ENCODE measurements at regions not wholly inside any gene's neighbourhood (a gene's known extent, or its start where the extent isn't known, plus 50 kb on each side); places are given as distances from the start of the nearest gene placed in this dataset.

DNA sequence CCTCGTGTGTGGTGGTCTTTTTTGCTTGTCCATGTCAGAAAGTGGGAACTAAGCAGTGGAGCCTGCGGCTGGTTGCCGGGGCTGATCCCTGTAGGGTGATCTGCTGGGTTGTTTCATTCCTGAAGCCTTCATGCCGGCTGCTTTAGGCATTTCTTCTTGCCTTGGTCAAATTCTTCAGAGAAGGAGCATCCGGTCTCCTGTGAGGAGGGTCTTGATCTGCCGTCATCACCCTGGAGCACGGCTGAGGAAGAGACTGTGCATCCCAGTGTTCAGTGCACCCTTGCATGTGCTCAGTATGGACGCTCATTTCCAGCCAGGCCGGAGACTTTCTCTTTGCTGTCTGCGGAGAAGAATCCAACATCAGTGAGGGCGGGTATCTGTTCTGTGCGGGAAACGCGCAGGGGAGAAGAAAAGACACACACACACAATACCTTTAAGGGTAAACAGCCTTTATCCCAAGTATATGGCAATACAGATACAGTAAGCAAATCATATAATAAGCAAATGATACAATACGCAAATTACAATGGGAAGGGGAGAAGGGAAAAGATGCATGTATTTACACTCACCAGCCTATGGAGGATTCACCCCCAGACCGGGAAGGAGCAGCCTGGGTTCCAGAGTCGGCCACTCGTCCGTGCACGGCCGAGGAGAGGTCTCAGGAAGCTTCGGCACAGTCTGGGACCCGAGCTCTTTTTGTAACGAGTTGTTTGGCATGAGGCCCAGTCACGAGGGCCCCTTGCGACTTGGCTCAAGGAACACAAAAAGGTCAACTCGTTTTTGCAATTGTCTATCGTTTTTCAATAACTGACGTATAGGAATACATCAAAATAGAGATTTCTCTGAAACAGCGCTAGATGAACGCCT is 1366.8 kb upstream of the TMEM132C start:
- Mint-ChIP-seq H3K27ac (no peak overlapping the region), H3K4me1 (no peaks in the 10 kb centered on the region)

DNA sequence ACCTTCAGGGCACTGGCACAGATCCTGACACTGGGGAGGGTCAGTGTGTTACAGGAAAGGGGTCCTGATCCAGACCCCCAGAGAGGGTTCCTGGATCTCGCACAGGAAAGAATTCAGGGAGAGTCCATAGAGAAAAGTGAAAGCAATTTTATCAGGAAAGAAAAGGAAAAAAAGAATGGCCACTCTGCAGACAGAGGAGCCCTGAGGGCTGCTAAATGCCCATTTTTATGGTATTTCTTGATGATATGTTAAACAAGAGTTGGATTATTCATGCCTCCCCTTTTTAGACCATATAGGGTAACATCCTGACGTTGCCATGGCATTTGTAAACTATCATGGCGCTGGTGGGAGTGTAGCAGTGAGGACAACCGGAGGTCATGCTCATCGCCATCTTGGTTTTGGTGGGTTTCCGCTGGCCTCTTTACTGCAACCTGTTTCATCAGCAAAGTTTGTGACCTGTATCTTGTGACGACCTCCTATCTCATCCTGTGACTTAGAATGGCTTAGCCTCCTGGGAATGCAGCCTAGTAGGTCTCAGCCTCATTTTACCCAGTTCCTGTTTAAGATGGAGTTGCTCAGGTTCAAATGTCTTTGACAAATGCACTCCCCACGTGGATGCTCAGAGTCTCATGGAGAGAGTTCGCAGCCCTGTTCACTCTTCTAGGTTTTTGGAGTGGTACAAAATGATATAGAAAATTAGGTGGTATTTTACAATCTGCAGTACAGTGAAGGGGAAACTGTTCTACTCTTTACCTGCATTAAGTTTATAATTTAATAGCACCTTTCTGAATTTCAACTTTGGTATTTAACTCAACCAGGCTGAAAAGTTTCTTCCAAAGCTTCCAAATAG is 1363.7 kb upstream of the TMEM132C start:
- ATAC-seq: no peak
- no peaks in the 10 kb centered on the region for H3K4me1 Mint-ChIP-seq
- no peak for DNase-seq
- H3K27ac Mint-ChIP-seq: no peak overlapping the region
- H3K4me3 Mint-ChIP-seq: no peak overlapping the region
- peaks cover 6 to 8% of the 10 kb centered on the region in 2 donors for H3K9me3 Mint-ChIP-seq
- no peaks in the 10 kb centered on the region for H3K27me3 Mint-ChIP-seq

More for the DNA sequence above, 1366.8 kb upstream of the TMEM132C start:
- no peak overlapping the region for H3K4me3 Mint-ChIP-seq
- no peak for ATAC-seq
- no peak for DNase-seq
- H3K9me3 Mint-ChIP-seq: peaks cover 0 to 13% of the 10 kb centered on the region in 2 donors
- H3K27me3 Mint-ChIP-seq: no peaks in the 10 kb centered on the region

DNA sequence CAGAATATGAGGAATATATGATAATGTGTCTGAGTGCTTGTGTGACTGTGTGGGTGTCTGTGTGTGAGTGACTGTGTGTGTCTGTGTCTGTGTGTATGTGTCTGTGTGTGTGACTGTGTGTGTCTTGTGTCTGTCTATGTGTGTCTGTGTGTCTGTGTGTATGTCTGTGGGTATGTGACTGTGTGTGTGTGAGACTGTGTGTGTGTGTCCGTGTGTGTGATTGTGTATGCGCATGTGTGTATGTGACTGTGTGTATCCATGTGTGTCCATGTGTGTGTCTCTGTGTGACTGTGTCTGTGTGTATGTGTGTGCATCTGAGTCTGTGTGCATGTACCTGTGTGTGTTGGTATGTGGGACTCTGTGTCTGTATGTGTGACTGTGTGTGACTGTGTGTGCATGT is 1361.2 kb upstream of the TMEM132C start:
- no peak for DNase-seq
- H3K9me3 Mint-ChIP-seq: peaks cover 6 to 8% of the 10 kb centered on the region in 2 donors
- H3K27ac Mint-ChIP-seq: no peak overlapping the region
- H3K4me1 Mint-ChIP-seq: no peaks in the 10 kb centered on the region
- no peak overlapping the region for H3K4me3 Mint-ChIP-seq
- no peak for ATAC-seq
- peaks cover 9% of the 10 kb centered on the region for H3K27me3 Mint-ChIP-seq

DNA sequence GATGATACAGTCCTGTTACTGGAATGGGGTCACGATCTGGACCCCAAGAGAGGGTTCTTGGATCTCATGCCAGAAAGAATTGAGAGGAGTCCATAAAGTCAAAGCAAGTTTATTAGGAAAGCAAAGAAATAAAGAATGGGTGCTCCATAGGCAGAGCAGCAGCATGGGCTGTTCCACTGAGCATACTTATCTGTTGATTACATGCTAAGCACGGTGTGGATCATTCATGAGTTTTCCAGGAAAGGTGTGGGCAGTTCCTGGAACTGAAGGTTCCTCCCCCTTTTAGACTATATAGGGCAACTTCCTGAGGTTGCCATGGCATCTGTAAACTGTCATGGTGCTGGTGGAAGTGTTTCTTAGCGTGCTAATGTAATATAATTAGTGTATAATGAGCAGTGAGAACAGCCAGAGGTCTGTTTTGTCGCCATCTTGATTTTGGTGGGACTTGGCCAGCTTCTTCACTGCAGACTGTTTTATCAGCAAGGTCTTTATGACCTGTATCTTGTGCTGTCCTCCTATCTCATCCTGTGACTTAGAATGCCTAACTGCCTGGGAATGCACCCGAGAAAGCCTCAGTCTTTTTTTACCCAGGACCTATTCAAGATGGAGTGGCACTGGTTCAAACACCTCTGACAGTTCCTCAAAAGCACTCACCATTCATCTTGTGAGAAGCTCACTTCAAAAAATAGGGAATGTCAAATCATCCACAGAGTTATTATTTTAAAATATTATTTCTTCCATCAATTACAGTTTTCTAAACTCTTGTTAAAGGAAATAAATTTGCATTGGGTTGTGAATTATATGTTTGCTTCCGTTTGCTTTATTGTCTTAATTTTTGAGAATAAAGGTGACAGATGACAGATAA is 1358.8 kb upstream of the TMEM132C start:
- H3K9me3 Mint-ChIP-seq: peaks cover 6 to 8% of the 10 kb centered on the region in 2 donors
- peaks cover 9% of the 10 kb centered on the region for H3K27me3 Mint-ChIP-seq
- no peaks in the 10 kb centered on the region for H3K4me1 Mint-ChIP-seq
- H3K27ac Mint-ChIP-seq: no peak overlapping the region
- H3K4me3 Mint-ChIP-seq: no peak overlapping the region
- DNase-seq: peak in 1 of 2 donors; percentile 4
- ATAC-seq: no peak

DNA sequence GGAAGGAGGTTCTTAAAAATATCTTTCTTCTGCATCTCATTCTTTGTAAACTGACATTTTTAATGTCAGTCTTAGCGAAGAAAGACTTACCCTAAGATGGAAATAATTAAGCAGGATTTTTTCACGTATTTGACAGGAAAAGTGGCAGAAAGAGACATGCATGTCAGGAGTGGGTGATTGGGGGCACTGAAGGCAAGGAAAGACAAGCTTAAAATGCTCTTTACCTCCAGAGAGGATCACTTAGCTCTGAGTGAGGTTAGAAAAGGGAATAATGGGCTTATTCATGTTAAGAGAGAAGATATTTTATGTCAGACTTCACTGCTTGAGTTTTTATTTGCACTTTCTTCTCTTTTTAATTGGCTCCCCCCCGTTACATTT is 1358.2 kb upstream of the TMEM132C start:
- DNase-seq (no peak), ATAC-seq (no peak)
- Mint-ChIP-seq H3K27me3 (peaks cover 9% of the 10 kb centered on the region), H3K27ac (no peak overlapping the region), H3K4me1 (no peaks in the 10 kb centered on the region), H3K9me3 (peaks cover 6 to 8% of the 10 kb centered on the region in 2 donors), H3K4me3 (no peak overlapping the region)

DNA sequence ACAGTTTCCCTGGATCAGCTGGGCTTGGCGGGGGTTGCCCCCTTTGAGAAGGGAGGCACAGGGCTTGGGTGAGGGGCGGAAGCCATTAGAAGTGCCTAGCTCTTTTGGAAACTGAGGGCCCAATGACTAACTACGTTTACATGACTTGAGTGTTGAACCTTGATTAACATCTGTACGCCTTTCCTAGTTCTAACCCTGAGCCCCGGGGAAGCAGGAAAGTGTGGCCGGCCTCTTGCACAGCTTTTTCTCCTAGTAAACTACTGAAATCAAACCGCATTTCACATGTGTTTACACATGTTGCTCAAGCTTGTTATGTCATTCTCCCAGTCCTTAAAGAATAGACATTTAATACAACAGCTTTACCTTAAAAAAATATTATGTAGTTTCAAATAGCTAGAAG is 1356.4 kb upstream of the TMEM132C start:
- no peaks in the 10 kb centered on the region for H3K4me1 Mint-ChIP-seq
- H3K27me3 Mint-ChIP-seq: peaks cover 9% of the 10 kb centered on the region
- no peak overlapping the region for H3K4me3 Mint-ChIP-seq

DNA sequence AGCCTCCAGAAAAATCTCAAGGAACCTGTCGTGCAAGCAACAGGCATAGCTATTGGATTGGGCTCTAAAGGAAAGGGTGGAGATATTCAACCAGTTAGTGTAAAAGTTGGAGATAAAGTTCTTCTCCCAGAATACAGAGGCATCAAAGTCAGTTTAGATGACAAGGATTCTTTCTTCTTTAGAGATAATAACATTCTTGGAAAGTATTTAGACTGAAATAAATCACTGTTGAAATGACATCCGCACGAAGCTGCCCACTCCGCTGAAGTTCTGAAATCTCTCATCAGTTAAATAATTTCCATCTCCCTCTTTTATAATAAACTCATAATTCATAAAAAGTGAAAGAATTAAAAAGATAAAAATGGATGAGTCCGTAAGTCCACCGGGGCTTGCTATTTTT is 1354.9 kb upstream of the TMEM132C start:
- no peak for DNase-seq
- no peaks in the 10 kb centered on the region for H3K4me1 Mint-ChIP-seq
- peaks cover 9% of the 10 kb centered on the region for H3K27me3 Mint-ChIP-seq
- H3K27ac Mint-ChIP-seq: no peak overlapping the region
- no peak for ATAC-seq
- H3K9me3 Mint-ChIP-seq: peaks cover 0 to 3% of the 10 kb centered on the region in 2 donors
- H3K4me3 Mint-ChIP-seq: no peak overlapping the region

More for the DNA sequence above, 1356.4 kb upstream of the TMEM132C start:
- DNase-seq (no peak), ATAC-seq (no peak)
- Mint-ChIP-seq H3K9me3 (peaks cover 5 to 7% of the 10 kb centered on the region in 2 donors), H3K27ac (no peak overlapping the region)

DNA sequence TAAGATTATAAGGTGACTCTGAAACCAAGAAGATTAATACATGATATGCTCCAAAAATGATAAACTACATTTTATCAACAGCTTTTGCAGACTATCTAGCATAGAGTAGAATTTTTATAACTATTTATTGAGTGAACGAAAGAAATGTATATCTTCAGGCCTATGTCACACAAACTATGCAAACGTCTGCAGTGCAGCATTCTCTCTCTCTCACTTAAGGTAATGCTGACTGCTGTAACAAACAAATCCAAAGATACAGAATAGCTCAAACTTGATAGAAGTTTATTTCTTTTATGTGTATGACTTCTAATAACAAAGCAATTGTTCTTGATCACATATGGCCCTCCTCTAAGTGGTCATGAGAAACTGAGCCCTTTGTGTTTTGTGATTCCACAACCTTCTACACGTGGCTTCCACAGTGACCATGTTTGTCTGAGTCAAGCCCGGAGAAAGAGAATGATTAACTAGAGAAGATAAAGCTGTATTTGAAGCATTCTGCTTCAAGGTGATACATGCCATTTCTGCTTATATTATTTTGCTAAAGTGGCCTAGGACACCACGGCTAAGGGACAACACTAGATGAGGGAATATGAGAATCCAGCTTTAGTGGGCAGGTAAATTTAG is 1352.7 kb upstream of the TMEM132C start:
- H3K27me3 Mint-ChIP-seq: peaks cover 1% of the 10 kb centered on the region
- peaks cover 3 to 11% of the 10 kb centered on the region in 2 donors for H3K9me3 Mint-ChIP-seq
- no peak overlapping the region for H3K4me3 Mint-ChIP-seq
- no peaks in the 10 kb centered on the region for H3K4me1 Mint-ChIP-seq
- no peak for ATAC-seq
- H3K27ac Mint-ChIP-seq: no peak overlapping the region
- no peak for DNase-seq

DNA sequence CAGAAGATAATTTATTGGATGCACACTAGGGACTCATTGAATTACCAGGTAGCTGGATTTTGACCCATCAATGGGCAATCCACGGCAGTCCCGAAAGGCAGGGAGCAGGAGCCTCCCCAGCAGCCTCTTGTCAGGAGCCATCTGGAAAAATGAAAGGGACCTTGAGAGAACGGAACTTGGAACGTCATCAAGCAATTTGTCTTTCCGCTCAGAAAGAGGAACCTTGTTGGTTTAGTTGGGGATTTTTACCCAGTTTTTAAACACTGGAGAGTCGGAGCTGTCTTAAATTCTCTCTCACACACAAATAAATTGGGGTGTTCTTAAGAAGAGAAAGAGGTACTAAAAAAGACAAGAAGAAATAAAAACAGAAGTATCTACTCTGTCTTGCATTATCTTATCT is 1351.7 kb upstream of the TMEM132C start:
- H3K4me1 Mint-ChIP-seq: no peaks in the 10 kb centered on the region
- no peaks in the 10 kb centered on the region for H3K27me3 Mint-ChIP-seq

DNA sequence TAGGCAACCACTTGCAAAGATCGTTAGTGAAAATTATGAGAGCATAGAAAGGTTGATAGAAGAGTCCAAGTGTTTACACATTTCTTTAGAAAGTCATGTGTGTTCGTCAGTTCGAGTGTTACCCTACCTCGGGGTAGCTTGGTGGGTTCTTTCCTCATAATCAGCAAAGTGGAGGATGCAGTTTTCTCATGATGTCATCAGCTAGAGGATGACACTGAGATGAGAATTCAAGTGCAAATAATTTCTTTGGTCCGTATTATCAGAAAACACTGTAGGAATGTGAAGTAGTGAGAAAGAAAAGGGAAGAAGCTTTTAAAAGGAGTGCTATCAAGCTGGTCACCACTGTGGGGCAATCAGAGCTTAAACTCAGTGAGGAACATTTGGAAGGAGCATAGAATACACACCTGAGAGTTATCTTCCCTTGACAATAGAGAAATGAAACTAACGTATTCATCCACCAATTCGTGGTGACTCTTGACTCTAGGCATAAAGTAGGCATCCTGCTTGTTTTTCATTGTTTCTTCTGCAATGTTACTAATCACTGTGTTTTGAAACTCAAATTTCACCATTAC is 1340.9 kb upstream of the TMEM132C start:
- ATAC-seq: no peak
- no peaks in the 10 kb centered on the region for H3K4me1 Mint-ChIP-seq
- no peaks in the 10 kb centered on the region for H3K9me3 Mint-ChIP-seq
- H3K27me3 Mint-ChIP-seq: no peaks in the 10 kb centered on the region
- no peak overlapping the region for H3K27ac Mint-ChIP-seq
- H3K4me3 Mint-ChIP-seq: no peak overlapping the region
- DNase-seq: no peak

More for the DNA sequence above, 1351.7 kb upstream of the TMEM132C start:
- no peak overlapping the region for H3K4me3 Mint-ChIP-seq
- ATAC-seq (no peak), DNase-seq (no peak)
- peaks cover 3 to 11% of the 10 kb centered on the region in 2 donors for H3K9me3 Mint-ChIP-seq
- no peak overlapping the region for H3K27ac Mint-ChIP-seq

DNA sequence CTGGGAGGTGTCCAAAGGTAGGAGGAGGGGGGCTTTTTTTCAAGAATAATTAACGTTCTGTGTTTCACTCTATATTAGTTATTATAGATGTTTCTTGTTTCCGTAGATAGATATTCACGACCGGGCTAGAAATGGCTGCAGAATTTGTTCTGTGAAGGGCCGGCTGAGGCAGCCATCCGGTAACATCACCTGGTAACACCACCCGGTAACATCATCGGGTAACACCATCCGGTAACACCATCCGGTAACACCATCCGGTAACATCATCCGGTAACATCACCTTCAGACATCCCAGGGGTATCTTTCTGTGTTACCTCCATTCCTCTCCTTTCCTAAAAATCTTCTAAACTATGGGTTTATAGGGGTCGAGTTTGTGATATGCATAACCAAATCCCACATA is 1336.7 kb upstream of the TMEM132C start:
- DNase-seq (no peak), ATAC-seq (no peak)
- H3K4me1 Mint-ChIP-seq: no peaks in the 10 kb centered on the region
- no peaks in the 10 kb centered on the region for H3K9me3 Mint-ChIP-seq
- H3K27ac Mint-ChIP-seq: no peak overlapping the region
- H3K4me3 Mint-ChIP-seq: no peak overlapping the region
- no peaks in the 10 kb centered on the region for H3K27me3 Mint-ChIP-seq

DNA sequence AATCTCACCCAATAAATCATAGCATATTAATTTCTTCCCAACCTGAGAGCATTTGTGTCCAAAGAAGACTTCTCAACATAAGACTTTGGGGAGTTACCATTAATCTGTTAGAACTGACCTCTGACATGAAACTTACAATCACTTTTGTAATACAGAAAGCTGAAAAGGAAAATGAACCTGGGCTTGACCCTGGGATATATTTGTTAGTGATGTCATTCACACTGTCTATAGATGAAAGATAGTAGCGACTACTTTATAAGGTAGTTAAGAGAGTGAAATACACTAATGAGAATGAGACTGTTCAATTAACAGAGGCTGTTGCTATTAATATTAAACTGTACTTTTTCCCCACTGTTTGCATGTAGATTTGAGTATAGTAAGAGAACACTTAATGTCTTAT is 1334.8 kb upstream of the TMEM132C start:
- DNase-seq (no peak), ATAC-seq (no peak)
- Mint-ChIP-seq H3K9me3 (no peaks in the 10 kb centered on the region), H3K27me3 (no peaks in the 10 kb centered on the region), H3K4me3 (no peak overlapping the region), H3K27ac (no peak overlapping the region), H3K4me1 (peaks cover 7% of the 10 kb centered on the region)

DNA sequence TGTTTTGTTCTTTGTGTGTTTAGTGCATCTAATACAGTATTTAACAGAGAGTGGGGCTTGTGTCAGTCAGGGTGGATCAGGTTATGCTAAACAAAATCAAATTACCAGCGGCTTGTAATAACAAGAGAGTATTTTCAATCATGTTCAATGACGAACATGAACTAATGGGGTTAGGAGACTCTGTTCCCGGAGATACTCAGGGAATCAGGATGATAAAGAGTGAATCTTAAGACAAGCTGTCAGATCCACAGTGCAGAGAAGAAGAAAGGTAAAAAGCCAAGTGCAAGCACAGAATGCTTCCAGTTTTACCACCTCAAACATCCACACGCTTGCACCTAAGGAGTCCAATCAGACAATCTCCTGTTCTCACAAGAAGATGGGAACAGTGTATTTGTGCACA is 1331.5 kb upstream of the TMEM132C start:
- Mint-ChIP-seq H3K9me3 (no peaks in the 10 kb centered on the region), H3K4me1 (peaks cover 7% of the 10 kb centered on the region), H3K27ac (no peak overlapping the region), H3K27me3 (no peaks in the 10 kb centered on the region), H3K4me3 (no peak overlapping the region)
- ATAC-seq (no peak), DNase-seq (no peak)

DNA sequence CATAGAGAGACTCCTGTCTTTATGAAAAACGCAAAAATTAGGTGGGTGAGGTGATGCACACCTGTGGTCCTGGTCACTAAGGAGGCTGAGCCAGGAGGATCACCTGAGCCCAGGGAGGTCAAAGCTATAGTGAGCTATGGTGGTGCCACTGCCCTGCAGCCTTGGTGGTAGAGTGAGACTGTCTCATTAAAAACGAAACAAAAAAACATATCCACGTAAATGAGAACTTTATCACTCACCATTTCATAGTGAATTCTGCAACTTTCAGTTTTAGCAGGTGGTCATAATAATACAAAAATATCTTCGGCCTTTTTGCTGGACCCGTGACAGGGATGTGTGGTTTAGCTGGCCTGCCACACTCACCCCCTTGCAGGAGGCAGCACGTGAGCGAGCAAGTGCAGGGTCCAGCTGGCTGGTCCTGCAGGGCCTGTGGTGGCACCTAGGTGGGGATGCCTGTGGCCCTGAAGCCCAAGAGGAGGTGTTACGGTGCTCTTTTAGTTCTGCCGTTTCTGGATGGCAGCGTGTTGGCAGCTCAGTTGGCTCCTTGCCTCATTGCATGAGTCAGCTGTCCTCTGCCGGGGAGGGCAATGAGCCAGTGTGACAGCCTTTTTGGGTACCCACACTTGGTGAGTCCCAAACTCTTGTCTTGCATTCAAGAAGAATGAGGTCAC is 1330.7 kb upstream of the TMEM132C start:
- H3K9me3 Mint-ChIP-seq: no peaks in the 10 kb centered on the region
- peaks cover 7% of the 10 kb centered on the region for H3K4me1 Mint-ChIP-seq
- no peak overlapping the region for H3K4me3 Mint-ChIP-seq
- no peak overlapping the region for H3K27ac Mint-ChIP-seq
- DNase-seq: no peak
- ATAC-seq: no peak
- no peaks in the 10 kb centered on the region for H3K27me3 Mint-ChIP-seq
